Activated CD8-positive, alpha-beta memory T cell treated with anti-CD3 and anti-CD28 coated beads, Interleukin-2, amount 10 ng/mL, durations not matched to agents 7 days and 5 days (primary cell): ENCODE measurements at regions not wholly inside any gene's neighbourhood (a gene's known extent, or its start where the extent isn't known, plus 50 kb on each side); places are given as distances from the start of the nearest gene placed in this dataset.
A peak's percentile ranks its signal among the peaks of the same experiment; 100 is the strongest.

Source experiments
- ATAC-seq: fragments of 150-1000 bp; cut with Tn5 transposase; one replicate; pipeline ENCODE4 v1.10.0; 2021; ENCODE audit warnings: moderate library complexity
- CTCF ChIA-PET: fragments of 350-600 bp; sonication (Branson Sonifier 250); formaldehyde crosslinking; loops from one replicate; lab custom pipeline; 2021; ENCODE audit warnings: antibody characterized with exemption; lab: Charles Lee
- DNase-seq: peaks from one replicate; pipeline ENCODE4 v3.0.0-alpha.2; 2020
- H3K27ac Mint-ChIP-seq: one replicate; pipeline ENCODE4 v1.8.0; 2021; ENCODE audit warnings: mild to moderate bottlenecking, mixed read lengths
- H3K27me3 Mint-ChIP-seq: one replicate; pipeline ENCODE4 v1.8.0; 2021; ENCODE audit warnings: mixed read lengths
- H3K36me3 Mint-ChIP-seq: one replicate; pipeline ENCODE4 v1.8.0; 2021; ENCODE audit warnings: mild to moderate bottlenecking, mixed read lengths
- H3K4me1 Mint-ChIP-seq: one replicate; pipeline ENCODE4 v1.8.0; 2021; ENCODE audit warnings: mixed read lengths
- H3K4me3 Mint-ChIP-seq: one replicate; pipeline ENCODE4 v1.8.0; 2021; ENCODE audit warnings: mild to moderate bottlenecking, moderate library complexity, mixed read lengths
- H3K9me3 Mint-ChIP-seq: one replicate; pipeline ENCODE4 v1.8.0; 2022; ENCODE audit warnings: low read depth, mixed read lengths

- Mint-ChIP-seq H3K36me3 (no peaks in the 10 kb centered on the region), H3K9me3 (no peaks in the 10 kb centered on the region), H3K27ac (no peak overlapping the region), H3K27me3 (peaks cover 4% of the 10 kb centered on the region), H3K4me3 (no peak overlapping the region), H3K4me1 (peaks cover 6% of the 10 kb centered on the region)
- CTCF ChIA-PET, result interaction anchor here (1.1 kb wide), 1 partner anchor 390 kb away, joined by 3 read pairs; no protein-coding TSS in a partner anchor
- ATAC-seq (no peak), DNase-seq (no peak)
These were observed 83.9 kb upstream of the DCBLD2 start for GRCh38 chr3:98985431-98985830.

GRCh38 chr3:98984024-98984423, 82.5 kb upstream of the DCBLD2 start:
- Mint-ChIP-seq H3K36me3 (no peaks in the 10 kb centered on the region), H3K4me3 (no peak overlapping the region), H3K4me1 (peaks cover 6% of the 10 kb centered on the region), H3K27me3 (peaks cover 4% of the 10 kb centered on the region), H3K27ac (no peak overlapping the region), H3K9me3 (no peaks in the 10 kb centered on the region)
- no peak for ATAC-seq
- no peak for DNase-seq
- CTCF ChIA-PET, result no interaction called here

GRCh38 chr3:98982351-98982750, 80.9 kb upstream of the DCBLD2 start:
- no peak for DNase-seq
- Mint-ChIP-seq H3K27ac (no peak overlapping the region), H3K9me3 (no peaks in the 10 kb centered on the region), H3K36me3 (no peaks in the 10 kb centered on the region), H3K4me3 (no peak overlapping the region), H3K4me1 (peaks cover 12% of the 10 kb centered on the region), H3K27me3 (peaks cover 4% of the 10 kb centered on the region)
- no peak for ATAC-seq
- CTCF ChIA-PET, result no interaction called here

GRCh38 chr3:98980915-98981596, 79.6 kb upstream of the DCBLD2 start:
- CTCF ChIA-PET, result no interaction called here
- no peak overlapping the region for H3K27ac Mint-ChIP-seq
- H3K4me3 Mint-ChIP-seq, result no peak overlapping the region
- ATAC-seq (peak; percentile 45), DNase-seq (no peak)
- peaks cover 4% of the 10 kb centered on the region for H3K27me3 Mint-ChIP-seq
- no peaks in the 10 kb centered on the region for H3K36me3 Mint-ChIP-seq
- H3K9me3 Mint-ChIP-seq, result no peaks in the 10 kb centered on the region
- H3K4me1 Mint-ChIP-seq, result peaks cover 12% of the 10 kb centered on the region

- DNase-seq, result no peak
- H3K4me1 Mint-ChIP-seq, result peaks cover 12% of the 10 kb centered on the region
- no peaks in the 10 kb centered on the region for H3K9me3 Mint-ChIP-seq
- ATAC-seq, result no peak
- H3K36me3 Mint-ChIP-seq, result no peaks in the 10 kb centered on the region
- H3K27ac Mint-ChIP-seq, result no peak overlapping the region
- H3K4me3 Mint-ChIP-seq, result no peak overlapping the region
- CTCF ChIA-PET, result no interaction called here
- peaks cover 4% of the 10 kb centered on the region for H3K27me3 Mint-ChIP-seq
These were observed 77.8 kb upstream of the DCBLD2 start for GRCh38 chr3:98979296-98979695.

- CTCF ChIA-PET, result no interaction called here
- H3K4me1 Mint-ChIP-seq, result peaks cover 12% of the 10 kb centered on the region
- no peaks in the 10 kb centered on the region for H3K27me3 Mint-ChIP-seq
- H3K27ac Mint-ChIP-seq, result no peak overlapping the region
- no peak for DNase-seq
- no peaks in the 10 kb centered on the region for H3K9me3 Mint-ChIP-seq
- ATAC-seq, result no peak
- H3K4me3 Mint-ChIP-seq, result no peak overlapping the region
- H3K36me3 Mint-ChIP-seq, result no peaks in the 10 kb centered on the region
These were observed 76.7 kb upstream of the DCBLD2 start for GRCh38 chr3:98978068-98978811.

- H3K4me3 Mint-ChIP-seq, result no peak overlapping the region
- H3K27me3 Mint-ChIP-seq, result no peaks in the 10 kb centered on the region
- peaks cover 3% of the 10 kb centered on the region for H3K9me3 Mint-ChIP-seq
- no peak overlapping the region for H3K27ac Mint-ChIP-seq
- H3K36me3 Mint-ChIP-seq, result no peaks in the 10 kb centered on the region
- DNase-seq (no peak), ATAC-seq (no peak)
- CTCF ChIA-PET, result no interaction called here
- H3K4me1 Mint-ChIP-seq, result peaks cover 12% of the 10 kb centered on the region
These were observed 76.0 kb upstream of the DCBLD2 start for GRCh38 chr3:98977520-98977919.

- H3K27ac Mint-ChIP-seq, result no peak overlapping the region
- DNase-seq, result no peak
- peaks cover 7% of the 10 kb centered on the region for H3K4me1 Mint-ChIP-seq
- CTCF ChIA-PET, result no interaction called here
- H3K9me3 Mint-ChIP-seq, result peaks cover 3% of the 10 kb centered on the region
- no peak overlapping the region for H3K4me3 Mint-ChIP-seq
- H3K36me3 Mint-ChIP-seq, result no peaks in the 10 kb centered on the region
- no peak for ATAC-seq
- H3K27me3 Mint-ChIP-seq, result no peaks in the 10 kb centered on the region
These were observed 72.9 kb upstream of the DCBLD2 start for GRCh38 chr3:98974442-98974841.

GRCh38 chr3:98972720-98973119, 71.2 kb upstream of the DCBLD2 start:
- Mint-ChIP-seq H3K4me1 (peaks cover 3% of the 10 kb centered on the region), H3K36me3 (no peaks in the 10 kb centered on the region), H3K4me3 (no peak overlapping the region), H3K9me3 (peaks cover 3% of the 10 kb centered on the region), H3K27me3 (no peaks in the 10 kb centered on the region), H3K27ac (no peak overlapping the region)
- ATAC-seq (no peak), DNase-seq (no peak)
- CTCF ChIA-PET, result interaction anchor here (0.7 kb wide), 1 partner anchor 1630 kb away, joined by 3 read pairs; no protein-coding TSS in a partner anchor

- H3K27me3 Mint-ChIP-seq, result no peaks in the 10 kb centered on the region
- ATAC-seq, result no peak
- no peak overlapping the region for H3K27ac Mint-ChIP-seq
- H3K36me3 Mint-ChIP-seq, result no peaks in the 10 kb centered on the region
- H3K9me3 Mint-ChIP-seq, result peaks cover 3% of the 10 kb centered on the region
- CTCF ChIA-PET, result no interaction called here
- no peaks in the 10 kb centered on the region for H3K4me1 Mint-ChIP-seq
- no peak for DNase-seq
- no peak overlapping the region for H3K4me3 Mint-ChIP-seq
These were observed 70.7 kb upstream of the DCBLD2 start for GRCh38 chr3:98972155-98972554.

GRCh38 chr3:98971169-98971681, 69.7 kb upstream of the DCBLD2 start:
- Mint-ChIP-seq H3K27ac (no peak overlapping the region), H3K4me1 (no peaks in the 10 kb centered on the region), H3K4me3 (no peak overlapping the region), H3K36me3 (no peaks in the 10 kb centered on the region), H3K9me3 (peaks cover 3% of the 10 kb centered on the region), H3K27me3 (no peaks in the 10 kb centered on the region)
- ATAC-seq, result no peak
- no peak for DNase-seq
- CTCF ChIA-PET, result no interaction called here

- Mint-ChIP-seq H3K27me3 (no peaks in the 10 kb centered on the region), H3K9me3 (peaks cover 3% of the 10 kb centered on the region), H3K36me3 (no peaks in the 10 kb centered on the region), H3K27ac (no peak overlapping the region), H3K4me3 (no peak overlapping the region), H3K4me1 (no peaks in the 10 kb centered on the region)
- CTCF ChIA-PET, result no interaction called here
- DNase-seq (no peak), ATAC-seq (no peak)
These were observed 67.8 kb upstream of the DCBLD2 start for GRCh38 chr3:98969295-98969694.

GRCh38 chr3:98968824-98969223, 67.3 kb upstream of the DCBLD2 start:
- DNase-seq, result no peak
- H3K4me3 Mint-ChIP-seq, result no peak overlapping the region
- no peak overlapping the region for H3K27ac Mint-ChIP-seq
- H3K4me1 Mint-ChIP-seq, result no peaks in the 10 kb centered on the region
- CTCF ChIA-PET, result no interaction called here
- H3K9me3 Mint-ChIP-seq, result peaks cover 3% of the 10 kb centered on the region
- H3K36me3 Mint-ChIP-seq, result no peaks in the 10 kb centered on the region
- no peak for ATAC-seq
- no peaks in the 10 kb centered on the region for H3K27me3 Mint-ChIP-seq

GRCh38 chr3:98968347-98968746, 66.9 kb upstream of the DCBLD2 start:
- no peaks in the 10 kb centered on the region for H3K4me1 Mint-ChIP-seq
- CTCF ChIA-PET, result no interaction called here
- ATAC-seq, result no peak

More at GRCh38 chr3:98968347-98968746, 66.9 kb upstream of the DCBLD2 start:
- H3K27me3 Mint-ChIP-seq, result no peaks in the 10 kb centered on the region
- H3K36me3 Mint-ChIP-seq, result no peaks in the 10 kb centered on the region
- peaks cover 3% of the 10 kb centered on the region for H3K9me3 Mint-ChIP-seq
- no peak overlapping the region for H3K27ac Mint-ChIP-seq
- no peak for DNase-seq
- no peak overlapping the region for H3K4me3 Mint-ChIP-seq
